Tongue (tissue), 1 donor: ENCODE measurements at regions not wholly inside any gene's neighbourhood (a gene's known extent, or its start where the extent isn't known, plus 50 kb on each side); places are given as distances from the start of the nearest gene placed in this dataset.
"Not testable (repeated sequence)": the region's sequence is repeated elsewhere in the genome, so short reads cannot be mapped to it uniquely, and the experiment has no call there.

Experiments
- DNase-seq: peaks from one replicate; pipeline ENCODE4 v3.0.0-alpha.2; 2015

DNA sequence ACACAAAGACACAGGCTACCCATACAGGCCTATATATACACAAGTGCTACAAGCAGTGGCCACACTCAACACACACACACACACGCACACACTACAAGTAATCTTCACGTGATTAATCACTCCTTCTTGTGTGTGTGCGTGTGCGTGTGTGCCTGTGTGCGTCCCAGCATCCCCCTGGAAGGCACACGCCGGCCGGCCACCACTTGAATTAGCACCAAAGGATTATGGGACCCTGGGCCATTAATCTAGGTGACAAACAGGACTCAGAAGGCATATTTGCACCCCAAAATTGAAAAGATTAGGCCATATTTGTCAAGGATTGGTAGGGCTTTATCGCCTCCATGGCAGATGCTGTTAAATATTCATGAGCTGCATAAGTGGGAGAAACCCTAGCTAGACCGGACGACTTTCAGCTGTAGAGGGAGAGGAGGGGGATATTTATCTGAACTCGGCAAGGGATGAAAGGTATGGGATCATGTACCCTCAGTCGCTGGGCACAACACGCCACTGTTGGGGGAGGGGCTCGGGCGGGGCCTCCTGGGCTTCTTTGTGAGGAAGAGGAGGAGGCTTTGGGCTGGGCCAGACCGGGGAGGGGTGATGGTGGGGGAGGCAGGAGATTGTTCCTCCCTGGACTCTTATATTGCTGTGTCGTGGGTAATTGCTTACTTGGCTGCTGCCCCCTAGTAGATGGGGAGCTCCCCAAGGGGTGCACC lies 89.6 kb upstream of the LHX5 start:
- DNase-seq: no peak

DNA sequence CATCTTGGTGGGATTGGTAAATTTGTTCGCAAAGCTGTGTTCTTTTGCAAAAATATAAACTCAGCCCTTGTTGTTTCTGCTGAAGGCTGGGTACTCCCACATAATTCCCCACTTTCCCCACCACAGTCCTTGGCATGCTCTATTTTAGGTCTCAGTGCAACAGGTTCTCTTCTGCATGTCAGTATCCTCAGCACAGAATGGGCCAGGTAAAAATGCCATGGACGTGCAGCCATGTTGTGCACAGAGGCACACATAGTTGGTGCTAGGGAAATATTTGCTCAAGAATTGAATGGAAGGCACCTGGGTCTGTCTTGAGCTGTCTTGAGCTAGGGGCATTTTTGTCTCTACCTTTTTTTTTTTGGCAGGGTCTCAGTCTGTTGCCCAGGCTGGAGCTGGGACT lies 87.8 kb upstream of the LHX5 start:
- DNase-seq: no peak

DNA sequence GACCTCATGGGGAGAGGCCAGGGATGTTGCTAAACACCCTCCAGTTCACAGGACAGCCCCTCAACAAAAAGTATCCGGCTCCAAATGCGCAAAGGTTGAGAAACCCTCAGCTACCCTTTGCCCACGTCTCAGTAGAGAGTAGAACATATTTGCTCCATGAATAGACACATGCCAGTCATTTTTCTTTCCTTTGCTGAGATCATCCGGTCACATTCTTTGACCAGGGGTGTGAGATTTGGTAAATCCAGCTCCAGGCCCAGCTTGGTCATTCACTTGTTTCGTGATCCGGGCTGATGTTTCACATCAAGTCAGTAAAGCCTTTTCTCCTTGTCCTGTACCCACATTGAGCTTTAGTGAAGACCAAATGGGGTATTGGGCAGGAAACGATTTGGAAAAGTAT lies 83.6 kb upstream of the LHX5 start:
- no peak for DNase-seq

DNA sequence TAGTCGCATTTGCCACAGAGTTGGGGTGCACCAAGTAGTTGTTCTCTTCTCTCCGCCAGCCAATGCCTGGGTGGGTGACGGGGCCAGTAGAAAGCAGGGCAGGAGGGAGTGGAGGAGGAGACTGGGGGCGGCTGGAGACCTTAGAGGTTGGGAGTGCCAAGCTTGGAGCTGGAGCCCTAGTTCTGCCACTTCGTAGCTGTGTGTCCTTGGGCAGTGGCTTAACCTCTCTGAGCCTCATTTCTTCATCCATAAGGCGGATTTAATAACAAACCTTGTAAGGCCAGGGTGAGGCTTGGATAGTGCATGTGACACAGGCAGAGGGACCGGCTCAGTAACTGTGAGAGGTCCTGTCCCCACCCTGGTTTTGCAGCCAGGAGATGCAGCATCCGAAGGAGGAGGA lies 81.1 kb upstream of the LHX5 start:
- DNase-seq: no peak

DNA sequence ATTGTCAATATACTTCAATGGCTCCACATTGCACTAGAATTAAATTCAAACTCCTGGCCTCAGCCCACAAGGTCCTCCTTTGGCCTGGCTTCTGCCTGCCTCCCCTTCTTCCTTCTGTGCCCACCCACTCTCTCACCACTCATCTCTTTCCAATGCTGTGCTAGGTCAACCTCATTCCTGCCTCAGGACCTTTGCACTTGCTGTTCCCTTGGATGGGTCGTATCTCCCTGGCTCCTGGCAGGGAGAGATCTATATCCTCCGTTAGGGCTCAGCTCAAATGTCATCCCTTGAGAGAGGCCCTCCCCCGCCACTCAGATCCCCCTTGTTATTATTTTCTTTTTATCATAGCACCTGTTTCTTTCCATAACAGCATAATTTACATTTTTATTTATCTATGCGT lies 79.9 kb upstream of the LHX5 start:
- DNase-seq: no peak

DNA sequence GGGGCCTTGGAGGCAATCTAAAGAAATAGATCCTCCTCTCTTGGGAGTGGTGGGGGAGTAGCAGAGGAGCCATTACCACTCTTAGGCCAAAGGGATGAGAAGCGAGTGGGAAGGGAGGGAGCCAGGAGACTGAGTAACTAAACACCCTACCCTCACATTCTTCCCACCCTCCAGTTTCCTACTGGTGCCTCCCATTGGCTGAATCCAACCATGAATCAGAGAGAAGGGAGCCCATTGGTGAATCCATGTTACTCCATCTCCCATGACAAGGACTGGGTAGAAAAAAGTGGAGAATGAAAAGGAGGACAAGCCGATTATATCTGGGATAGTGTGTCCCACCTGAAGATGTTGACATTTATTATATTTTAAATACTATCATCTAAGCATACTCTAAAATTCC lies 76.8 kb upstream of the LHX5 start:
- DNase-seq: no peak

DNA sequence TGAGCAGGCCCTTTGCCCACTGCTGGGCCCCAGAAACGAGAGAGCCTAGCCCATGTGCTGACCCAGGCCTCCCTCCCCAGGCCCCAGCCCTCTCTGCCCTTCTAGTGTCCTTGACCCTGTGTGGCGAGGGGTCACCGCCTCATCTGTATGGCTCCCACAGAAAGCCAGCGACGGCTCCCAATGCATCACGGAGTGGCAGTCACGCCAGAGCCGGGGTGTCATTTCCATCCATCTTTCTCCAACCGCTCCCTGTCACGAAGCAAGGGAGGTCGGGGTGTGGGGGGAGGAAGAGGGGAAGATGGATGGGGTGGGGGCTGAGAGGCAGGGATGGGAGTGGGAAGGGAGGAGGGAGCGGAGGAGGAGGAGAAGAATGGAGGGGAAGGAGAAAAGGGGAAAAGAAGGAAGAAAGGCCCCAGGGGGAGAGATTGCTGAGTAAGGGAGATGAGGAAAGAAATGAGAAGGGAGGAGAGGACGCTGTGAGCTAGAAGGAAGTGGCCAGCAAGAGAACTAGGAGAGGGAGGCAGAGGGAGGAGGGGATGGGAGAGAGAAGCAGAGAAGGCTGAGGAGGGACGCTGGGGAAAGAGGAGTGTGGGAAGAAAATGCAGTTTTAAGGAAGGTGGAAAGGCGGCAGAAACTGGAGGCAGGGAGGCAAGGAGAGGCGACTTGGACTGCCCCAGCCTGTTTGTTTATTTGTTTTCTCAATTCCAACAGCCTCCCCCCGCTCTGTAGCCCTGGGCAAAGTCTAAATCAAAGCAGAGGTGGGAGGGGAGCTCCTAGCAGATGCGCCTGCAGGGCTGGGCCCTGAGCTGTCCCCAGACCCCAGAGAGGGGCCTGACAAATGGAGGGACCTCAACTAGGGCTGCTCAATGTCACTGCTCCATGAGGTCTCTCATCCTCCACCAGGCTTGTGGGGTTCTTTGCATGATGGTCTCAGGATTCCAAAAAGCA lies 75.5 kb upstream of the LHX5 start:
- DNase-seq: no peak

DNA sequence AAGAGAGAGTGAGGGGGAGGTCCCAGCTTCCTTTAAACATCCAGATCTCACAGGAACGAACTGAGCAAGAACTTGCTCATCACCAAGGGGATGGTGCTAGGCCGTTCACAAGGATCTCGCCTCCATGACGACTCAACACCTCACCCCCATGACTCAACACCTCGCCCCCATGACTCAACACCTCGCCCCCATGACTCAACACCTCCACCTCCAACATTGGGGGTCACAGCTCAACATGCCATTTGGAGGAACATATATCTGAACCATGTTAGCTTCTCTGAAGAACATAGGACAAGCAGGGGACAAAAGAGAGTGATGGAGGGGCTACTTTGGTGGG lies 66.0 kb upstream of the LHX5 start:
- no peak for DNase-seq

DNA sequence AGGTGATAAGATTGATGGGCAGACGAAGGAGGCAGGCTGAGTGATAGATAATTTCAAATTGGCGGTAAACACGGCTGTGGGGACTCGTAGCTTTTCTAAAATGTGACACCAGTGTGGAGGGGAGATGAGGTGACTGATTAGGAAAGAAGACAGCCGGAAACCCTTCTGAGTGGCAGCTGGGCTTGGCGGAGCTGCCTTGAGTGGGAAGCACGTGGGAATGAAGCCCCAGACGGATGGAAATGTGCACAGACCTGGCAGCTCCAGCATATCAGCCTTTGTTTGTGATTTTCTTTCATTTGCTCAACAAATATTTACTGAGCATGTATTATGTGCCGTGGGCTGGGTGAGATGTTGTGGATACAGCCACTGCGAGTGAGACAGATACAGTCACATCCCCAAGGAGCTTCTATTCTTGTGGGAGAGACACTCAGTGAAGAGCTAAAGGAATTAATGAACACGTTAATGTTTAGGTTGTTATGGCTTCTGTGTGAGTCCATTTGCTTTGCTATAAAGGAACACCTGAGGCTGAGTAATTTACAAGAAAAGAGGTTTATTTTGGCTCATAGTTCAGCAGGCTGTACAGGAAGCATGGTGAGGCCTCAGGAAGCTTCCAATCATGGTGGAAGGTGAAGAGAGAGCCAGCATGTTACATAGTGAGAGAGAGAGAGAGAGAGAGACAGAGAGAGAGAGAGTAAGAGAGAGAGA lies 65.5 kb upstream of the LHX5 start:
- no peak for DNase-seq

DNA sequence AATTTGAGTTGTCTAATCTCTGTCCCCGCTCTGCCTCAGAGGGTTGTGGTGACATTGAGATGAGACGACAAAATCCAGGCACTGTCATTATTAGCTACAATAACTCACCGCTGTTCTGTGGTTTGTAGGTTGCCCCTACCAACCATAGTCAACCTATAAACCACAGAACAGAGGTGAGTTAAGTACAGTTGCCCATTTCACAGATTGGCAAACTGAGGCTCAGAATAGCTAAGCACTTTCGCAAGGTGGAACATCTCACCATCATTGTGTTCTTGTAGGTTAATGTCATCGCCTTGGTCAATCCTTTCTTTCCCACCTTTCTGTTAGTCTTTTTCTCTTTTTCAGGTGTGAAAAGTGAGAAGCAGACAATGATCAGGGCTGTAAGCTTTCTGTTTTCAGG lies 63.4 kb upstream of the LHX5 start:
- DNase-seq: no peak

DNA sequence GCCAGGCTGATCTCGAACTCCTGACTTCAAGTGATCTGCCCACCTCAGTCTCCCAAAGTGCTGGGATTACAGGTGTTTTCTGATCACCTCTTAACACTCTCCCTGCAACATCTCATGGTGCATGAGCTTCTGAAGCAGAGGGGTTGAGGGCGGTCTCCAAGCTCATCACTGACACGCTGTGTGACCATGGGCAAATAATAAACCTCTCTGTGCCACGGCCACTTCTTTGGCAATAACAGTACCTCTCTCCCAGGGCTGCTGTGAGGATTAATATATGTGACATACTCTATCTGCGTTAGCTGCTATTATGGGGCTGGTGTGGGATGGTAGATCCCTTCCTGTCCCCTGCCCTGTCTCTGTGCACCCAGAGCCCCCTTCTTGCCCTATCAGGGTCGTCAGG lies 62.9 kb upstream of the LHX5 start:
- no peak for DNase-seq

DNA sequence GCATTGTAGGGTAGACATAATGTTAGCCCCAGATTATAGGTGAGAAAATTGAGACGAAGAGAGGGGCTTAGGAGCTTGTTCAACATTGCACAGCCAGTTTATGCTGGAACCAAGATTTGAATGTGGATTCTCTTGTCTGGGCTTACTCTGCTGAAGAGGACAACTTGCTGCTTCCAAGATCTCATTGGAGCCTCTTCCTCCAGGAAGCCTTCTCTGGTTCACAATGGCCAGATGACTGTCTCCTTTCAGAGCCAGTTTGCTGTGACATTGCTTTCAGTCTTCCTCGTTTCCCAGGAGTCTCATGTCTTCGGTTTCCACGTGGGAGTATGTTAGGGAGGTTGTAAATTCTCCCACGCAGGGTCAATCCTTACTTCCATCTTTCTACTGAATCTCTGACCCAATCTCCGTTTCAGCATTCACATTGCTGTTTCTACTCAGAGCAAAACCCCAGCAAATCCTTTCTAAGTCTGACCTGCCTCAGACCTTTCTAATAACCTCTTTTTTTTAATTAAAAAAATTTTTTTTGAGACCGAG lies 62.2 kb upstream of the LHX5 start:
- no peak for DNase-seq

DNA sequence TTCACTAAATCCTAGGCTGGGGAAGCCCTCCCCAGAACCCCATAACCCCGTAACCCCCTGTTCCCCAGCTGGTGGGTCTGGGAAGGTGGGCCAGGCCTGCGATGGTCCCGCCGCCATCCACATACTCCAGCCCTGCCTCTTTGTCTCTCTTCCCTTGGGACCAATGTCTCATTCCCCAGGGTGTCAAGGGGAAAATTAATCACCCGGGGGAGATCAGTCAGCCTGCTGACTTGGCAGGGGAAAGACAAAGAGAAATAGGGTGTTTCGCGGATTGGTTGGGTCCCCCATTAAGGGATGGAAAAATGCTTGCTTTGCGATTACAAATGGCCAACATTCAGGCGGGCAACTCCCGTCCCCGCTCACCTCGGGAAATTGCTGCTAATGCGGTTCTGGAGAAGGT lies 60.6 kb upstream of the LHX5 start:
- no peak for DNase-seq

DNA sequence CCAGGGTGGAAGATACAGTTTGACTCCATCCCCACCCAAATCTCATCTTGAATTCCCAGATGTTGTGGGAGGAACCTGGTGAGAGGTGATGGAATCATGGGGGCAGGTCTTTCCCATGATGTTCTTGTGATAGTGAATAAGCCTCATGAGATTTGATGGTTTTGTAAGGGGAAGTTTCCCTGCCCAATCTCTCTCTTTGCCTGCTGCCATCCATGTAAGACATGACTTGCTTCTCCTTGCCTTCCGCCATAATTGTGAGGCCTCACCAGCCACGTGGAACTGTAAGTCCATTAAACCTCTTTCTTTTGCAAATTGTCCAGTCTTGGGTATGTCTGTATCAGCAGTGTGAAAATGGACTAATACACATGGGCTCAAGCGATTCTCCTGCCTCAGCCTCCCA lies 59.4 kb upstream of the LHX5 start:
- DNase-seq: not testable (repeated sequence)

DNA sequence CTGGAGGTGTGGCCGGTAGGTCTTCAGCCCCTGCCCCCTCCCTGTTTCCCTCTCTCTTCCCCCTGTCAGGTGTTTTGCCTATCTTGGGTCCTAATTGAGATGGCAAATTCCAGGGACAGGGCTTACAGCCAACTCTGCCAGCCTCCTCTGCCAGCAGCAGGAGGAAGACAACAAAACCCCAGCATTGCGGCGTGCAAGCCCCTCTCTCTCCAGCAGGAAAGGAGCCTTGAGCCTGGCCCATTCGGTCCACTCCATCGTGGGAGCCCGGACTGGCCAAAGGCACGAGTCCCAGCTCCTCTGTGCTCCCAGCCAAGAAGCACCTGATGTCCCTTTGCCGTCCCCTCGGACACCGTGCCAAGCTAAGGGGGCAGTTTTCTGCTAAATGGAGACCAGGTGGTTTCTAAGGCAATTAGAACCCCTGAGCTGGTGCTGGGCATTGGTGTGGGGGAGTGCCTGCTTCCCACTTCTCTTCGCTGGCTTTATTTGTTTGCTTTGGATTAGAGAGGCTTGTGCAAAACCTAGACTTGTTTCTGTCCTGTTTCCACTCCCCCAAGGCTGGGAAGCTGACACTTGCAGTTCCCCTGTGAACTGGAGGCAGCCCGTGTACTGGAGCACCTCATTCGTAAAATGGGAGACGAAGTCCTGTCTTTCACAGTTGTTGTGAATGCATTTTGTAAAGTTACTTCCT lies 57.1 kb upstream of the LHX5 start:
- no peak for DNase-seq

DNA sequence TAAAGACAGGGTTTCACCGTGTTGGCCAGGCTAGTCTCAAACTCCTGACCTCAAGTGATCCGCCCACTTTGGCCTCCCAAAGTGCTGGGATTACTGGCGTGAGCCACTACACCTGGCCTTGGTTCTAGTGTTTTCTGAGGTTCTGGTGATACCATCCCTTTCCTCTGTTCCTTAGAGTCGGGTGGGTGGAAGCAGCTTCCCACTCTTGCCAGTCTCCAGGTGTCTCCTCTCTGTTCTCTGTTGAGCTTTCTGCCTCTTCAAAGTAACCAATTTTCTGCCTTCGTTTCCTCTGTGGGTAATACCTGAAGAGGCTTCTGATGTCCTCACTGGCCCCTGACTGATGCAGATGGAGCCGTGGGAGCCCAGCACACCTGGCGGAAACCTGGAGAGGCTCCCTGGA lies 53.4 kb upstream of the LHX5 start:
- no peak for DNase-seq

DNA sequence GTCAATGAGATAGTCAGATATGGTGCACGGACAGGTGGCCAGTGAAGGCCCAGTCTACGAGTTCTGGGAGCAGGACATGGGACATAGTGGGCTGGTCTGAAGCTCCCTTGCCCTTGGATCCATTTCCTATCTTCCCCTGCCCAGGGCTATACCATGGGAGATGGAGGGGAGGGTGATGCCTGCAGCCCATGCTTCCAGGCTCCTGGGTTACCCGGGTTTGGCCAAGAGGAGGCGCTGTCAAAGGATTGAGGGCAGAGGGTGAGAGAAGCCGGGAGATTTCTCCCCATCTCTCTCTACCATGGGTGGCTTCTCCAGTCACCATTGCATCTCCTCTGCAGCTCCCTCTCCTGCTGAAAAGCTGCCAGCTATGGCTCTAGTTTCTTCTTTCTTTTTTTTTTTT lies 52.8 kb upstream of the LHX5 start:
- no peak for DNase-seq

DNA sequence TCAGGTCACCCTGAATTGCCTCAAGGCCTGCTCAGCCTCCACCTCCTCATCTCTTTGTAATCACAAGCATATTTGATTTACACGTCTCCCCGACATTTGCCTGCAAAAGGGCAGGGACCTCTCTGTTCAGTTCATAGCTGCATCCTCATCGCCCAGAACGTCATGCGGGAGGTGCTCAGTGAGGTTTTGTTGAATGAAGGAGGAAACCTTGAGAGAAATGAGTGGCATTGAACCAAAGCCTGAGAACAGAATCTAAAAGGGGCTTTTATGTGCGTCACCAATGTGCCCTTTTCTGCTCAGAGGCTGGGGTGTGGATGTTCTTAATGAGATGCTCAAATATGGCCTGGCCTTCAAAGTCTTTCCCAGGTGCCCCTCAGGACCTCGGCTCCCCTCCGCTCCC lies 50.0 kb upstream of the LHX5 start:
- DNase-seq: no peak
